ENCODE measurements at regions not wholly inside any gene's neighbourhood (a gene's known extent, or its start where the extent isn't known, plus 50 kb on each side); places are given as distances from the start of the nearest gene placed in this dataset.

GRCh38 chrX:859329-859728 lies 228.7 kb downstream of the SHOX start:
- TF ChIP-seq RFX5 (IDR thresholded peaks at IDR 0.05; ENCODE audit: low read depth, low read length) (no peak), EP300 (IDR thresholded peaks at IDR 0.05; ENCODE audit: borderline replicate concordance in 1 of 2, control insufficient read depth in 1 of 2, low read depth in 2 of 2, low read length in 2 of 2) (no peak), SUZ12 (IDR thresholded peaks at IDR 0.05; ENCODE audit: unreplicated experiment) (no peak), MYC (IDR thresholded peaks at IDR 0.05; ENCODE audit: insufficient read depth, insufficient read length, insufficient replicate concordance, low read length, severe bottlenecking) (no peak)
